ENCODE measurements at regions not wholly inside any gene's neighbourhood (a gene's known extent, or its start where the extent isn't known, plus 50 kb on each side); places are given as distances from the start of the nearest gene placed in this dataset.
"Not testable (repeated sequence)": the region's sequence is repeated elsewhere in the genome, so short reads cannot be mapped to it uniquely, and the experiment has no call there.

GRCh38 chr3:166637984-166638530 is 742.0 kb downstream of the ZBBX start:
- POLR2A ChIA-PET (ENCODE audit: low non-redundant PET) = no interaction called here
- no peak for DNase-seq (ENCODE audit: low spot score)
- H3K27ac ChIP-seq = no peak overlapping the region
- no peak for TF ChIP-seq CTCF (conservative IDR thresholded peaks at IDR 0.05; ENCODE audit: low read depth)
- CTCF ChIA-PET = interaction anchor here (0.9 kb wide), 1 partner anchor 625 kb away, joined by 3 read pairs; no protein-coding TSS in a partner anchor

GRCh38 chr3:166634091-166634746 is 745.9 kb downstream of the ZBBX start:
- no peak overlapping the region for H3K27ac ChIP-seq
- no peak for TF ChIP-seq CTCF (conservative IDR thresholded peaks at IDR 0.05; ENCODE audit: low read depth)
- ChIA-PET CTCF (no interaction called here), POLR2A (ENCODE audit: low non-redundant PET) (no interaction called here)
- no peak for DNase-seq (ENCODE audit: low spot score)

GRCh38 chr3:166630190-166630589 is 749.9 kb downstream of the ZBBX start:
- POLR2A ChIA-PET (ENCODE audit: low non-redundant PET) = no interaction called here
- CTCF ChIA-PET = no interaction called here
- H3K27ac ChIP-seq = no peak overlapping the region
- no peak for TF ChIP-seq CTCF (conservative IDR thresholded peaks at IDR 0.05; ENCODE audit: low read depth)
- no peak for DNase-seq (ENCODE audit: low spot score)

GRCh38 chr3:166613365-166613764 is 766.7 kb downstream of the ZBBX start:
- no peak for TF ChIP-seq CTCF (conservative IDR thresholded peaks at IDR 0.05; ENCODE audit: low read depth)
- DNase-seq (ENCODE audit: low spot score) = no peak
- ChIA-PET CTCF (interaction anchor here (0.6 kb wide), 1 partner anchor 478 kb away, joined by 4 read pairs; no protein-coding TSS in a partner anchor), POLR2A (ENCODE audit: low non-redundant PET) (no interaction called here)
- no peak overlapping the region for H3K27ac ChIP-seq

GRCh38 chr3:166612761-166613160 is 767.3 kb downstream of the ZBBX start:
- POLR2A ChIA-PET (ENCODE audit: low non-redundant PET); H3K27ac ChIP-seq; CTCF ChIA-PET; DNase-seq (ENCODE audit: low spot score): not testable (repeated sequence)

- DNase-seq (ENCODE audit: low spot score) = no peak
- POLR2A ChIA-PET (ENCODE audit: low non-redundant PET) = no interaction called here
- TF ChIP-seq CTCF (conservative IDR thresholded peaks at IDR 0.05; ENCODE audit: low read depth) = no peak
- no peak overlapping the region for H3K27ac ChIP-seq
- CTCF ChIA-PET = no interaction called here
These were observed 770.8 kb upstream of the BCHE start for GRCh38 chr3:166607933-166608521.

GRCh38 chr3:166606988-166607387 is 769.8 kb upstream of the BCHE start:
- ChIA-PET CTCF (no interaction called here), POLR2A (ENCODE audit: low non-redundant PET) (no interaction called here)
- DNase-seq (ENCODE audit: low spot score) = no peak
- TF ChIP-seq CTCF (conservative IDR thresholded peaks at IDR 0.05; ENCODE audit: low read depth) = no peak
- H3K27ac ChIP-seq = no peak overlapping the region

Data from RWPE1 (cell line).